ENCODE measurements at regions not wholly inside any gene's neighbourhood (a gene's known extent, or its start where the extent isn't known, plus 50 kb on each side); places are given as distances from the start of the nearest gene placed in this dataset.

DNA sequence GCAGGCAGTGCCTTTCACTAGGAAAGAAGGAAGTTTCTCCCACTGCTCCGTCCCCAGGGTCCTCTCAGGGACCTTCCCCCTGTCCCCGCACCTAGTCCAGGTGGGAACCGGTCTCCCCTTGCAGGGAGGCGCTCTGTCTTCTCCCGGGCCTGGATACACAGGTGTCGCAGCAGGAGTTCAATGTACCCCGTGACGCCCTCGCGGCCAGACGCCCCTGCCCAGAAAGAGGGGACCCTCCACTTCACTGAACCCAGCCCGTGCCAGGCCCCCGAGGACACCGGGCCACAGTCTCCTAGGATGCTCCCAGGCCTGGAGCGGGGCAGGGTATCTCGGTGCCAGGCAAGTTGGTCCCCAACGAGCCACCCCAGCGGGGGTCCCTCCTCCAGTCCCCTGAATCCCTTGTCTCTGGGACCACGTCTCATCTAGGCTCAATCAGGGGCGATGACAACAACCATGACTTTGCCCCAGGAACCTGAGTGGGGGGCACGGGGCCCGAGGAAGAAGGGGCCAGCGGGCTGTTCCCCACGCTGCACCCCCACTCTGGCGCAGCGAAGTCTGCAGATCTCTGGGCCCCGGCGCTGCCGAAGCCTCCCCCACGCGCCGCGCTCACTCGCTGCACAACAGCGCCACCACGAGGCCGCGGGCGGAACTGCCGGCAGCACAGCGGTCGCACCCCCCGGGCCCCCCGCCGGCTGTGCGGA is 103.0 kb downstream of the EDN3 start:
- DNase-seq (ENCODE audit: low read depth in 4 of 4, low spot score in 3 of 4): no peak

DNA sequence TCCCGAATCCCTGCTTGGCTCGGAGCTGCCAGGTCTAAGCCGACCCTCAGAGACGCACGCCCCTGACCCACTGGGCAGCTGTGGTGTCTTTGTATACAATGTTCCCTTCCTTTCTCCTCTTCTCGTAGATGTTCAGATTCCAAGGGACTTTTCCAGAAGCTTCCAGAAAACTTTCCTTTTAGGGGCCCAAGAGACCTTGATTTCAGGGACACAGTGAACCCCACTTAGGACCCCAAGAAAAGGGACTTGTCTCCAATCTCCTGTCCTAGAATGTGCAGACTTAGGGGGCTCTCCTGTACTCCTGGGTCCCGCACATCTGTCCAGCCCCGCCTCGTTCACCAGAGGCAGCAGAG is 103.5 kb downstream of the EDN3 start:
- DNase-seq (ENCODE audit: low read depth in 4 of 4, low spot score in 3 of 4): no peak

DNA sequence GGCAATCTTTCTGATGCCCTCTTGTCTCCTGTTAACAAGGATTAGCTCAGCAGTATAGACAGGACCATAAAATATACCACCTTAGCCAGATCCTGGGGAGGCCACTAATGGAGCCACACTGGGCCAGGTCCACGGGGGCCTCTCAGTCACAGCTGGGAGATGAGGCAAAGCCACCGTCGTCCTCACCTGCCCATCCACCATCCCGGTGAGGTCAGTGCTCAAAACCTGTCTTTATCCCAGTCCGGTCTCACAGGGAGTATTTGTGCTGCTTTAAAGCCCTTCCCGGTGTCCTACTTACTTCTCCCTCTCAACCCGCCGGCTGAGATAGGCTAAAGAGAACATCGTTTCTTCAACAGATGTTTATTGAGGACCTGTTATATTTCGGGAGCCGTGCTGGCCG is 104.3 kb downstream of the EDN3 start:
- no peak for DNase-seq (ENCODE audit: low read depth in 4 of 4, low spot score in 3 of 4)

DNA sequence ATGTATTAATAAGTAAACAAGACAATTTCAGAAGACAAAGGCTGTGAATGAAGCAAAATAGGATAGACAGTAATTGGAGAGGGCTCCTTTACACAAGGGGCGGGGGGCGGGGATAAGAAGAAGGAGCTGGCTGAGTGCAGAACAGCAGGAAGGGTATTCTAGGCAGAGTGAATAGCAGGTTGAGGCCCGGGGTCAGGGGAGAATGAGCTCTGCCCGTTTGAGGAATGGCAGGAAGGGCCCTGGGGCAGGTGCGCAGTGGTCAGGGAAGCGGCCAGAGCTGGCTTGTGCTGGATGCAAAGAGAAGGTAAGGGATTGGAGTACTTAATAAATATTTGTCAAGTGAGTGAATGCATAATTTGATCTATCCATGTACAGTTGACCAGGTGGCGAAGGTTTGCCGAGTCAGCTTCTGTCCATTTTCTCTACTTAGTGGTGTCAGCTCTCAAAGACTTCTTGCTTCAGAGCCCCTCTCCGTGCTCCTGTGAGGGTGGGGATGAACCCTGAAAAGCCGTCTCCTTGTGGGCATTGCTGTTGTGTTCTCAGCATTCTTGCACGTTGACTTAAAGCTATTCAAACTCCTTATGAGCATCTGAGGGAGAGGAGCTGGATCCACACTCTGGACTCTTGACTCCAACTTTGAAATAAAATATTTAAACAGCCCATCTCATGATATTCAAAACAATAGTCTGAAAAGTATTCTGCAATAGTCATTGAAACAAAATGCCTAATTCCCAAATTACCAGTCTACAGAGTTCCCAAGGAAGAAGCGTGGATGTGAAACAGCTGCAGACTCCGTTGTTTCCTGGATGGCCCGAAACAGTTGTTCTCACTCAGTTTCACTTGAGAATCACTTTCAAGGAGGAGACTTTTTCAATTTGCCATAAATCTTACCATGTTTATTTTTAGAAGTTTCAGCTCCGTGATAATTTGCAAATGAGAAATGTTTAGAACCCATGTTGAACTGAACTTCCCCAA is 105.1 kb downstream of the EDN3 start:
- DNase-seq (ENCODE audit: low read depth in 4 of 4, low spot score in 3 of 4): no peak

DNA sequence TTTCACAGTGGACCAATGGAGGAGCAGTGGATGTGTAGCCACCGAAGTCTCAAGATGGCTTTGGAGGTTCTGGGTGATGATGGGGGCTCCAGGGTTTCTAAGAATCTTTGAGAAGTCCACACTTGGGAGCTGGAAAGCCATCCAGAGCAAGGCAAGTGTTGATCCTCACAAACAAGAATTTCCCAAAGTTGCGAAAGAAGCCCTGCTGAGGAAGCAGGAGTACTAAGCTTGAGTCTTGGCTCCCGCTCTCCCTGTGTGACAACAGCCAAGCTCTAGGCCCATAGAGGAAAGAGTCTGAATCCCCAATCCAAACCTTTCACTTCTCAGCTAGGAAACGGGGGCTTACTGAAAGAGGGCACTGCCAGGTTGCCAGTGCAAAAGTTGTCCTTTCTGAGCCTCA is 106.0 kb downstream of the EDN3 start:
- no peak for DNase-seq (ENCODE audit: low read depth in 4 of 4, low spot score in 3 of 4)

DNA sequence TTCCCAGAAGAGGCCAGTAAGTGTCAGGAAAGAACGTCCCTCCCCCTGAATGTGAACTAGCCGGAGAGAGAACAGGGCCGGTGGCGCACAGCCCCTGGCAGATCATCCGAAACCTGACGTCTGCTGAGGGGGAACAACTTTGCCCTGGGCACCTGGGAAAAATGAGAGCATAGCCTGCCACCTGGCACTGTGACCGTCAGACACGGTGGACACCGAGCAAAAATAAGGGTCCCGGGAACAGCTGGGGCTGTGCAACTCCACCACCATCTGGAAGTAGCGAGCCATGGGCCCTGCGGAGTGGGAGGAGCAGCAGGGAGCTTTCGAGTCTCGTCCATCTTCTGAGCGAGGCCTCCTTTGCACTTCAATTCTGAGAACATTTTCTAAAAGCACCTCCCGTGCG is 110.8 kb downstream of the EDN3 start:
- no peak for DNase-seq (ENCODE audit: low read depth in 4 of 4, low spot score in 3 of 4)

DNA sequence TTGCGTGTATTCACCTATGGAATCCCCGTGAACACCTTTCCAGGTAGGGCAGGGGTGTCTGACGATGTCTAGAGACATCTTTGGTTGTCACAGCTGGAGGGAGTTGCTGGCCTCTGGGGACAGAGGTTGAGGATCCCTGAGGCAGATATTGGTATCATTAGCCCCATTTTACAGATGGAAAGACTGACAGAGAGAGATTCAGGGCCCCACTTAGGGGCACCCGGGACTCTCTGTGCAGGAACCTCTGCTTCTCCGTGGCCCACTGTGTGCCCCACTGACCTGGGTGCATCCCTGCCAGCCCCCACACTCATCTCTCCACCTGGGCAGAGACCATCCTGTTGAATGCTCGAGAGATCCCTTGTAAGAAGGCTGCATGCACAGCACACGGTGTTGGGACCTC is 111.2 kb downstream of the EDN3 start:
- no peak for DNase-seq (ENCODE audit: low read depth in 4 of 4, low spot score in 3 of 4)

DNA sequence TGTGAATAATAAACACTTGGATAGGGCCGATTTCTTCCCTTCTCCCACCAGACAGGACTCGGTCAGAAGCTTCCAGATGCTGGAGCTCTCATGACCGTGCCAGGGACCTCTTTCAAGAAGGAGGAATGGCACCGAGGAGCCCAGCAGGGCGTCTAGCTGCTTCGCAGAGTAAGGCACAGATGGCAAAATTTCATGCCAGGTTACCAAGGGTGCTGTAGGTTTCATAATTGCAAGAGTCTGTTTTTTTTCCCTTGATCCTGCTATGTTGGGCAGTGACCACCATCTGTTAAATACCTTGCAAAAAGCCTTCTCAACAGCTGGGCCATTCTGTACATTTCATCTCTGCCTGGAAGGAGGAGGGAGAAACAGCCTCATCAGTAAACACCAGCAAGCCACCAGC is 111.8 kb downstream of the EDN3 start:
- no peak for DNase-seq (ENCODE audit: low read depth in 4 of 4, low spot score in 3 of 4)

DNA sequence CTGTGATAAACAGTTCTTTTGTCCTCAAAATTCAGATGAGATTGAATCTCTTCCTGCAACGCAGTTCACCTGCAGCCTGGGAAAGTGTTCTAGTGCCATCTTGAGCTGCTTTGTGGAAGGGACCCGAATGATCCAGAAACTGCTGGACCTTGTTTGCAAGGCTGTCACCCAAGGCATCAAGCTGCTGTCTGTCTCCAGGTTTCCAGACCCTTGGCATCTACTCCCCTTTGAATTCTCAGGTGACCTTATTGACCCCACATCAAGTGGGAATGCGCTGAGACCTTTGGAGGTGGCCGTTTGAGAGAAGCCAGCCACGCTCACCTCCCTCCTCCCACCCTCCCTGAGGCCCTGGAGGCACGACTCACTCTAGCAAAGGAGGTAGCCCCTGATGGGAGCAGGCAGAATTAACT is 112.5 kb downstream of the EDN3 start:
- no peak for DNase-seq (ENCODE audit: low read depth in 4 of 4, low spot score in 3 of 4)

DNA sequence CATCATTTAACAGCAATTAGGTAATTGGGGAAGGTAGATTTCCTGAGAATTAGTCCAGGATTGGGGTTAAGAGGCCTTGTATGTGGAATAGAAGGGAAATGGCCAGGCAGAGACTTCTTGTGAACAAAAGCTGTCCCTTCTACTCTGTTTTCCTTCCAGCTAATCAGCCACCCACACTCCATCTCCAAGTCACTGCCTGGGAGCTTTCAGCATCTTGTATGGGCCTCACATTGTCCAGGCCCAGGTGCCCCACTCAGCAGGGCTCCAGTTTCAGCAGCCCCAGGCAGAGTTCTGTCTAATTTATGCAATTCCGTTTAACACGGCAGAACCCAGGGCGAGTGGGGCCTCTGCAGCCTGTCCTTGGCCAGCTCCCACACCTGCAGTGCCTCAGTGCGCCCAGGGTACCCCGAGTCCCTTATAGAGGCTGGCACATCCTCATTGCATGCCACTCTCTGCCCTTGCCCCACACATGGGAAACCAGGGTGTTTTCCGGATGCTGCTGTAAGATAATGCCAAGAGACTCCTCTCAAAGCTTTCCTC is 113.0 kb downstream of the EDN3 start:
- DNase-seq (ENCODE audit: low read depth in 4 of 4, low spot score in 3 of 4): no peak

DNA sequence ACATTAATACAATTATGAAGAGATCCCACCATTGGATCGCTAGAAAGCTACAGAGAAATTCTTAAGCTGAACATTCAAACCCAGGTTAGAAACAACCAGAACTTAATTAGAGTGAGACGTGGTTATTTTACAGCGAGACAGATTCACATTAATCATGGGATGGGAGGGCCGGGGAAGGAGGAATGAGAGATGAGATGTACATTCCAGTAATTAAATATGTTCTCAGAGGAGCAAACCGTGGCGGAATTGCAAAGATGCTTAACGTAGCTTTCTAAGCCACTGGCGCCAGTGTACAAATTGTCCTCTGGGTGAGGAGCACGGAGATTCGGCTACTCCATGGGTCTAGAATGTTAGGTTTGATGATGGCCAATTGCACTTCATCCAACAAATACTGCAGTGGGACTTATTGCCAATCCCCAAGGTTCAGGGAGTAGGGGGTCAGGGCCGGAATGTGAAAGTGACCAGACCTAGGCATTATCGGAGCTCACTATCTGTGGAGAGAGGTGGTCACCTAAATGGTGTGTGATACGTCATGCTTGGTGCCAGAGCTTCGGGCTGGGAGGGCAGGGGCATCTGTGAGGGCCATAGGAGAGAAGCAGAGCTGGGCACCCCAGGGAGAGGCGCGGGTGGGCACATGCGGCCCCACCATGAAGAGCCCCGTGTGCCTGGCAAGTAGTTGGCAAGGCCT is 114.7 kb downstream of the EDN3 start:
- no peak for DNase-seq (ENCODE audit: low read depth in 4 of 4, low spot score in 3 of 4)

DNA sequence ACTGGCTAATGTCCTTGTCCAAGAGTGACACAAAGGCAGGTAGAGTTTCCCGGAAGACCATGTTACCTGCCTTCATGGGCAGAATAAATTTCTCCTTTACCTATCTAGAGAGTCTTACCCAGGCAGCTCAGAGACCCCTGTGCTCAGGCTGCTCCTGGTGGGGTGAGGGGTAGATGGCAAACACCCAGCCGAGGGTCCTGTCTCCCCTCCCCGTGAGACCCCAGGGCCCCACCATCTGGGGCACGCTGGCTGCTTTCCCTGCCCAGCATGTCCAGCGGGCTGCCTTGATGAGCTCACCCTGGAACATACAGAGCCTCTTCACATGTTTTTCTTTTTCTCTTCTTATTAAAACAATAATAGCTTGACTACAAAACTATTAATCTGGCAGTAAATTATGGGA is 116.5 kb downstream of the EDN3 start:
- DNase-seq (ENCODE audit: low read depth in 4 of 4, low spot score in 3 of 4): no peak

DNA sequence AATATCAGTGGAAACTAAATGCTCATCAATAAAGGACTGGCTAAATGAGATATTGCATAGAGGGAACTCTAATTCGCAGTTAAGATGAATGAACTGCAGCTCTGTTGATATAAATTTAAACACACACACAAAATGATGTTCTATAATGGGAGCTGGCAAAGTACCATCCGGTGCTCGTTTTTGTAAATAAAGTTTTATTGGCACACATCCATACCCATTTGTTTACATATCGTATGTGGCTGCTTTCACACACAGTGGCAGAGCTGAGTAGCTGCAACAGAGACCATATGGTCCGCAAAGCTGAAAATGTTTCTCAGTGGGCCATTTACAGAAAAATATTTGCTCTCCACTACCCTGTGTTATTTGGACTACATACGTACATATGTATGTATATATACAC is 120.7 kb downstream of the EDN3 start:
- DNase-seq (ENCODE audit: low read depth in 4 of 4, low spot score in 3 of 4): no peak

DNA sequence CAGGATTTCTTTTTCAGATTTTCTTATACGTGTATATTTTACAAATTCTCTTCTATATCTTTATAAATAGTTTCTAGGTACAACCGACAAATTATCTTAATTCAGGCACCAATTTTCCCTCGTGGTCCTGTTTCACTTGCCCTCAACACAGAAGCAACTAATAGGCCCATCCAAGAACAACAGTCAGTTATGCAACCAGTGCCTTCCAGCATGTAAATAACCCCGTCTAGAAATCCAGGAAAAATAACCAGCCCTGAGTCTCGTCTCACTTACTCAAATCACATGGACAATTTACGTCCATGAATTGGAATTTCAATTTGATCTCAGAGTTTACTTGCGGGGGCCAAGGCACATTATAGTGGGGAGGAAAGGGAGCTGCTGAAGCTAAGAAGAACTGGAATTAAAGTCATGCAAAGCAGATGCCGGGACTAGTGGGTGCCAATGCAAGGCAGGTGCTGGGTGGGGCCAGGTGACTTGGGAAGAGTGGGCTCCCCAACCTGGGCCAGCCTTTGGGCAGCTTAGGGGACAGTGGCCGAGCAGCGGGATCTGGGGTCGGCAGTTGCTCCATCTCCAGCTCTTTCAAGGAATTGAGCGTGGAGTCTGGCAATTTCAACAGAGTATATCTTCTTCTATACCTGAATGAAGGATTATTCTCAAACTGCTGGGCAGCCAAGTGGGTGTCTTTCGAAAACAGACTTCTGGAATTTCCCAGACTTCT is 121.7 kb downstream of the EDN3 start:
- DNase-seq (ENCODE audit: low read depth in 4 of 4, low spot score in 3 of 4): no peak

DNA sequence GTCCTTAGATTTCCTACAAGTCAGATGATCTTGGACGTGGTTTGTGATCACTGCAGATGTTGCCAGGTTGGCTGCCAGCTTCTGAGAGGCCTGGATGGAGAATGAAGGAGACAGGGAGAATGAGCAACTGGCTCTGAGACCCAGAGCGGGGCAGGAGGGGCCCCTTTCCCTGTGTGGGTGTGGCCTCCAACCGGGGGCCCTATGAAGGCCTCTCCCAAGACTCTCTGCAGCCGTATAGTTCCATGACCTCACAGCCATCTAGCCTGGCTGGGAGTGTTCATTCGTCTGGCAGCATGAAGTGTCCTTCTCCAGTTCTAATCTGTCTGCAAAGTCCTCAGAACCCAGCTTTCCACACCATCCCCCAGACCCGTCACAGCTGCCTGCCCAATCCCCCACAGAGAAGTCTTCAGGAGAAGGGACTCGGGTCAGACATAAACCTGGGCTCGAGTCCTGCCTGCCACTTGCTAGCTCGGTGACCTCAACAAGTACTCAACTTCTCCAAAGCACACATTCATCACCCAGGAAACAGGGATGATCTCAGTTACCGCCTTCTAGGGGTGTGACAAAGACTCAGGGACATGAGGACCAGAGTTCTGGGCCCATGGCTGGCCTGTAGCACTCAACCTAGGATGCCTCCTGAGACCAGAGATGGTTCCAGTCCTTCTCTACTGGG is 122.6 kb downstream of the EDN3 start:
- no peak for DNase-seq (ENCODE audit: low read depth in 4 of 4, low spot score in 3 of 4)

DNA sequence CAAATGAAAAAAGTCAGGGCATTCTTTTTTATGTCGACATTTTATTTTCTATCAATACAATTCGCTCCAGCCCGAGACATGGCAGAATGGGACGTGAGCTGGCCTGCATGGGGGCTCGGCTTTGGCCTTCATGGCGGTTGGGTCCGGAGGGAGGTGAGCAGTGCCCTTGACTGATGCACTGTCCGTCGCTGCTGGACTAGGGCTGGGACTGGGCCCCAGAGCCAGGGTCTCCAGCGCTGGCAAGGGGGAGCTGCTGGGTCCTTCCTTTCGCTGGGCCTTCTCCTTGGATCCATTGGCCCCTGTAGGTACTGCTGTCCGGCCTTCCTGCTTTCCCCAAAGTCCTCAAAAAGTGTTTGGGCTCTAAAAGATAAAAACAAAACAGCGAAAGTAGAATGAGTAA is 124.6 kb downstream of the EDN3 start:
- DNase-seq (ENCODE audit: low read depth in 4 of 4, low spot score in 3 of 4): no peak

DNA sequence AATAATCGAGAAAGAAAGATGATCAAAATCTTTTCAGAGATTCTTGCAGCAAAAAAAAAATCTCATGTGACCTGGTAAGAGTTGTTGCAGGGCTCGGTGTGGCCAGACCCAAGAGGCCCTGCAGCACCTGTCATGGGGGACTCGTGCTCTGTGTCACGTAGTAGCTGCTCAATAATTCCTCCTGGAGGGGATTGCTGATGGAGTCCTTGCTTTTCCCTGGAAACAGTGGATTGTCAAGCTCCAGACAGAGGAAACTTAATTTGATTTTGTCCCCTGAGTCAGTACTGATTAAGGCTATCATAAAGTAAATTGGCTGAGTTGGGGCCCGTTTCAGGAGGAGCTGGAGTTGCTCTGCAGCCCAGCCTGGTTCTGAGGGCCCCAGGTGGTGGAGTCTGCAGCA is 125.2 kb downstream of the EDN3 start:
- no peak for DNase-seq (ENCODE audit: low read depth in 4 of 4, low spot score in 3 of 4)

DNA sequence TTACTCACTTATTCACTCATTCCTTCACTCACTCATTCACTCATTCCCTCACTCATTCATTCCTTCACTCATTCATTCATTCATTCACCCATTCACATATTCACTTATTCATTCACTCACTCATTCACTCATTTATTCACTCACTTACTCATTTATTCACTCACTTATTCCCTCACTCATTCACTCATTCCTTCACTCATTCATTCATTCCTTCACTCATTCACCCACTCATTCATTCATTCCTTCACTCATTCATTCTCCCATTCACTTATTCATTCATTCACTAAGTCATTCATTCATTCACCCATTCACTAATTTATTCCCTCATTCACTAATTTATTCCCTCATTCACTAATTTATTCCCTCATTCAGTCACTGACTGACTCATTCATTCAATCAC is 127.6 kb downstream of the EDN3 start:
- no peak for DNase-seq (ENCODE audit: low read depth in 4 of 4, low spot score in 3 of 4)

DNA sequence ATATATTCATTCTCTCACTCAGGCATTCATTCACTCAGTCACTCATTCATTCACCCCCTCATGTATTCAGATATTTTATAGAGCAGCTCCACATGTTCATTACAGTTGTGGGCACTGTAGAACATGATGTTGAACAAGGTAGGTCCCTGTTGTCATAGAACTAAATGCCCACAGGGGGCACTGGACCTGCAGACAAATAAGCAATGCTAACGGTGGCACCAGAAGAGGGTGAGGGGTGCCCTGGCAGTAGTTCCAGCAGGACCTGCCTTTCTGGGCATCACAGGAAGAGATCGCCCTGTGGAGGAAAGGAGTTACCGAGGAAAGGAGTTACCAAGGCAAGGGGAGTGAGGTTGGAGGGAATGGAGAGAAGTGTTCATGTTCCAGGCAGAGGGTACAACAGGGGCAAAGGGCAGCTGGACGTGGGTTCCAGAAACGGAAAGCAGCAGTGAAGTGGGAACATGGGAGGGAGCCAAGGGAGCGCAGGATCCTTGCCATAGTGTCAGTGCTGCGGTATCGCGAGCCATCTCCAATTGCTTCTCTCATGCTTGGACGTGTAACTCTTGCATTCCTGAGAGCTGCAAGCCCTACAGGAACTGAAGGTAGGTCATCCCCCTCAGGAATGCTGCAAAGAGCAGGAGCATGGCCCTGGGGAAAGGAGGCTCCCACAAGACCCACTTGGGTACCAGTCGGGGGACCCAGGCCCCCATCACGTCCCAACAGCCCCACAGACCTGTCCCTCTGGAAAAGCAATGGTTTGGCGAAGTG is 128.2 kb downstream of the EDN3 start:
- DNase-seq (ENCODE audit: low read depth in 4 of 4, low spot score in 3 of 4): no peak

Data from left renal pelvis (tissue), 4 donors.